BJ (cell line): ENCODE measurements at regions not wholly inside any gene's neighbourhood (a gene's known extent, or its start where the extent isn't known, plus 50 kb on each side); places are given as distances from the start of the nearest gene placed in this dataset.

Experiments
- CTCF ChIA-PET: fragments of 350-600 bp; formaldehyde crosslinking; extraction: SDS; loops from one replicate; lab custom pipeline; 2021; ENCODE audit warnings: antibody characterized with exemption, inconsistent platforms; lab: Yijun Ruan, JAX
- POLR2A ChIA-PET: fragments of 300-600 bp; sonication (Branson Sonifier 250); formaldehyde crosslinking; extraction: SDS; loops from one replicate; lab custom pipeline; 2021; ENCODE audit warnings: antibody characterized with exemption; lab: Charles Lee
- DNase-seq: peaks from one replicate; pipeline ENCODE4 v3.0.0-alpha.2; 2011; ENCODE audit warnings: low read depth
- H3K27me3 ChIP-seq: 2 replicates; pipeline ENCODE4 v1.6.0; 2011; ENCODE audit warnings: low read length; ENCODE audit not compliant: control insufficient read depth, insufficient read depth
- H3K36me3 ChIP-seq: 2 replicates; pipeline ENCODE4 v1.5.1; 2011; ENCODE audit warnings: low read length; ENCODE audit not compliant: control insufficient read depth, insufficient read depth
- H3K4me3 ChIP-seq: 2 replicates; pipeline ENCODE4 v1.5.1; 2011; ENCODE audit warnings: low read depth, mild to moderate bottlenecking, control low read depth, low read length
- TF ChIP-seq, protein P1 (sequence below): IDR thresholded peaks from 2 replicates; pipeline ENCODE4 v1.5.1; 2011; ENCODE audit warnings: low read depth, mild to moderate bottlenecking, control low read depth, inconsistent platforms, low read length, moderate library complexity; ENCODE audit not compliant: insufficient read depth

DNA sequence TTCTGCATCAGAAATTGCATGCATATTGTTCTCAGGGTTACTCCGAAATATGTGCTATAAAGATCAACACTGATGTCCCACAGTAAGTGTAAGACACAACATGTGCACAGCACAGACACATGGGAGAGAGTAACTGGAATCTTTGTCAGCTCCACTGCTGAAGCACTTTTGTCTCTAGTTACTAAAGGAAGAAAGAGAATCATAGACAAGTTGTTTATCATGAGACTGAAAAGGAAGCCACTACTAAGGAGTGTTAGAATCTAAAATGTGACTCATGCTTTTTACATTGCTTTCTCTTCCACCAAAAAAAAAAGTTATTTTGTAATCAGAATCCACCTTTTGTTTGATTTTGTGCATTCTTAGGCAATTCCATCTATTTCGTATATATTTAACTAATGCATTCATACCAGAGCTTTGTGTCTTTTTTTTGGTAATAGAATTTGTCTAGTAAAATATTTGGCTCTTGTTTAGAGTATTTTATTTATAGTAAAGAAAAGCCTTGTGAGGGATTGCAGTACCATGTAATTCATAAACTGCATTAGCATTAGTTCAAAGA lies 502.4 kb downstream of the FBXO15 start:
- TF ChIP-seq, protein P1, sequence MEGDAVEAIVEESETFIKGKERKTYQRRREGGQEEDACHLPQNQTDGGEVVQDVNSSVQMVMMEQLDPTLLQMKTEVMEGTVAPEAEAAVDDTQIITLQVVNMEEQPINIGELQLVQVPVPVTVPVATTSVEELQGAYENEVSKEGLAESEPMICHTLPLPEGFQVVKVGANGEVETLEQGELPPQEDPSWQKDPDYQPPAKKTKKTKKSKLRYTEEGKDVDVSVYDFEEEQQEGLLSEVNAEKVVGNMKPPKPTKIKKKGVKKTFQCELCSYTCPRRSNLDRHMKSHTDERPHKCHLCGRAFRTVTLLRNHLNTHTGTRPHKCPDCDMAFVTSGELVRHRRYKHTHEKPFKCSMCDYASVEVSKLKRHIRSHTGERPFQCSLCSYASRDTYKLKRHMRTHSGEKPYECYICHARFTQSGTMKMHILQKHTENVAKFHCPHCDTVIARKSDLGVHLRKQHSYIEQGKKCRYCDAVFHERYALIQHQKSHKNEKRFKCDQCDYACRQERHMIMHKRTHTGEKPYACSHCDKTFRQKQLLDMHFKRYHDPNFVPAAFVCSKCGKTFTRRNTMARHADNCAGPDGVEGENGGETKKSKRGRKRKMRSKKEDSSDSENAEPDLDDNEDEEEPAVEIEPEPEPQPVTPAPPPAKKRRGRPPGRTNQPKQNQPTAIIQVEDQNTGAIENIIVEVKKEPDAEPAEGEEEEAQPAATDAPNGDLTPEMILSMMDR = no peak
- Histone ChIP-seq H3K4me3 (no peak overlapping the region), H3K27me3 (no peaks in the 10 kb centered on the region), H3K36me3 (no peaks in the 10 kb centered on the region)
- DNase-seq = no peak
- POLR2A ChIA-PET = no interaction called here
- CTCF ChIA-PET = interaction anchor here (0.7 to 1.0 kb wide), 3 partner anchors 44 to 357 kb away, joined by 3 to 5 read pairs (median 5); no protein-coding TSS in a partner anchor

DNA sequence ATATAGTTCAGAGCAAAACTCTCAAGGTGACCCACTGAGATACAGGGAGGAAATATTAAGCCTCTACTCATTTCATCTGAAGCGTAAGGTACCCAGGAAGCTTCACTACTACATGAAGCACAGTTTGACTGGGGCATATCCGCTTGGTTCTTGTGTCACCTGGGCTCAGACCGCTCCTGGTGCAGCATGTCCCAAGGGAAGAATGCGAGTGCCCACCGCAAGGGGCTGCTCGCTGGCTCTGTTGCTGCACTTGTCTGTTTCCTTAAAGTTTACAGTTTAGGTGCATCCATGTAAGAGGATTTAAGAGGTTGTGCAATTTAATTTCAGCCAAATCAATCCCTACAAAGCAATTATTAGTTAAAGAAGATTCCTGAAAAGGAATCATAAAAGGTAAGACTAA lies 507.8 kb downstream of the FBXO15 start:
- H3K27me3 ChIP-seq = no peaks in the 10 kb centered on the region
- POLR2A ChIA-PET = no interaction called here

DNA sequence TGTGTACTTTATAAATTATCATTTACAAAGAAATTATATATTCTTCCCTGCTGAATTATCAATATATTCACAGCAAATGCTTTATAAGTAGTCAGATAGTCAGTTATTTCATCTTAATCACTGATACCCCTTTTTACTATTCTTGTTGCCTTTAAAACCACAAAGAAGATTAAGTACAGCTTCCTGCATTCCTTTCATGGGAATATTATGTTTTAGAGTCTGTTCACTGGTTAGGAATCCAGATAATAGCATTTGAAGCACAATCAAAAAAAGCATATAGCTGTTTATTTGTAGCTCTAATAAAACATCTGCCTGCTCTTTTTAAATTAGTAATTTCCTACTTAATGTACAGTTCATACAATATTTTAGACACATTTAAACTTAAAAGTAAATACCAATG lies 508.9 kb downstream of the FBXO15 start:
- no peak overlapping the region for H3K4me3 ChIP-seq
- H3K27me3 ChIP-seq = no peaks in the 10 kb centered on the region
- H3K36me3 ChIP-seq = no peaks in the 10 kb centered on the region
- POLR2A ChIA-PET = no interaction called here
- TF ChIP-seq, protein P1 = no peak
- CTCF ChIA-PET = no interaction called here
- peak; percentile 19 for DNase-seq

More for the DNA sequence above, 507.8 kb downstream of the FBXO15 start:
- H3K4me3 ChIP-seq = no peak overlapping the region
- H3K36me3 ChIP-seq = no peaks in the 10 kb centered on the region
- TF ChIP-seq, protein P1 = no peak
- no peak for DNase-seq
- CTCF ChIA-PET = no interaction called here

DNA sequence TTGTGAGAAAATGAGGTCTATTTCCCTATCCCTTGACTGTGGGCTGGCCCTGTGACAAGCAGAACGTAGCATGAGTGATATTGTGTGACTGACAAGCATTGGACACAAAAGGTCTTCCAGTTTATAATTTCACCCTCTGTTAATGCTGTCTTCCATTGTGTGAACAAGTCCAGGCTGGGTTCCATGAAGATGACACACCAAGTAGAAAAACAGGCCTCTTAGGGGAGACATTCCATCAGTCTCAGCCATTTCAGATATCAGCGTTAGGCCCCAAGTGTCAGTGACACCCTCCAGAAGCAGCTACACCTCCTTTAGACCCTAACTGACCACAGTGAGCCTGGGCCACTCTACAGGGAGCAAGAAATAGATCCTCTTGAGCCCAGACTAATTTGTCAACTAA lies 511.3 kb downstream of the FBXO15 start:
- H3K36me3 ChIP-seq = no peaks in the 10 kb centered on the region
- TF ChIP-seq, protein P1 = no peak
- DNase-seq = no peak
- H3K27me3 ChIP-seq = no peaks in the 10 kb centered on the region
- CTCF ChIA-PET = interaction anchor here (0.6 to 1.8 kb wide), 2 partner anchors 207 to 1901 kb away, joined by 3 to 4 read pairs; no protein-coding TSS in a partner anchor
- POLR2A ChIA-PET = no interaction called here
- H3K4me3 ChIP-seq = no peak overlapping the region

DNA sequence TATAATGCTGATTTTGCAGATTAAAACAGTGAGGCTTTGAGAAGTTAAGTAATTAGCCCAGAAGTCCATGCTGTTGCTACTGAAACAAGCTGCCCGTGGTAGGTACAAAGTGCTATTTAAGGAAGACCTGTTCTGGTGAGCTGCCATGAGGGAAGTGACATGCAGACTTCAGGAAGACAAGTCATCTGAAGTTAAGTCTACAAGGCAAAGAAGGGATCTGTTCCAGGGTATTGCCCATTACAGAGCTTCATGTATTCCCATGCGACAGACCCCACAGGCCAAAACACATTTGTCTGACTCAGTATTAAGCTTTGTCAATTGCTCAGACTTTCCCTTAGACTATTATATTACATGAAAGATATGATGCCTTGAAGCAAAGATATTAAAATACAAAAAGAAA lies 520.8 kb downstream of the FBXO15 start:
- POLR2A ChIA-PET = no interaction called here
- H3K27me3 ChIP-seq = no peaks in the 10 kb centered on the region
- H3K4me3 ChIP-seq = no peak overlapping the region
- no peak for DNase-seq
- CTCF ChIA-PET = no interaction called here
- TF ChIP-seq, protein P1 = no peak
- no peaks in the 10 kb centered on the region for H3K36me3 ChIP-seq
